HCT116 (cell line): ENCODE measurements at regions not wholly inside any gene's neighbourhood (a gene's known extent, or its start where the extent isn't known, plus 50 kb on each side); places are given as distances from the start of the nearest gene placed in this dataset.

Source experiments
- ATAC-seq: fragments of 200-7000 bp; cut with Tn5 transposase; 2 replicates; pipeline ENCODE4 v1.9.1; 2020; ENCODE audit warnings: mild to moderate bottlenecking, moderate library complexity
- BruUV-seq: library from RNA; stranded (reverse); fragments of 400-500 nt; replicated peaks from 2 replicates; lab custom pipeline; 2021; lab: Mats Ljungman, UMichigan
- CTCF ChIA-PET: fragments of 300-600 bp; sonication (Branson Sonifier 250); formaldehyde crosslinking; loops from one replicate; lab custom pipeline; 2021; ENCODE audit warnings: antibody characterized with exemption; lab: Charles Lee
- POLR2A ChIA-PET: fragments of 300-600, 350-600 bp; sonication (Branson Sonifier 250); formaldehyde crosslinking; loops from one replicate; lab custom pipeline; 2021; ENCODE audit warnings: antibody characterized with exemption; lab: Charles Lee
- RAD21 ChIA-PET, 2 experiments: fragments of 300-600 bp; sonication (Branson Sonifier 250); formaldehyde crosslinking; loops; one replicate each; lab custom pipeline; 2023; ENCODE audit warnings: low total read pairs in 2 of 2; ENCODE audit not compliant: uncharacterized antibody in 2 of 2, unreplicated experiment in 2 of 2, low non-redundant PET in 1 of 2; lab: Charles Lee
- DNase-seq: peaks from one replicate; pipeline ENCODE4 v3.0.0-alpha.2; 2010; ENCODE audit warnings: low read depth, low spot score
- H2AFZ ChIP-seq: fragments of 200-600 bp; shearing (Covaris generic), sonication (generic); 2 replicates; pipeline ENCODE4 v1.6.1; 2017; ENCODE audit warnings: low read depth, mixed run types, mixed read lengths, antibody characterized with exemption, low read length; ENCODE audit not compliant: poor library complexity, severe bottlenecking
- H3K27ac ChIP-seq: 2 replicates; pipeline ENCODE4 v1.5.1; 2012; ENCODE audit warnings: low read depth, low read length
- H3K27me3 ChIP-seq: fragments of 200-600 bp; sonication (generic); 2 replicates; pipeline ENCODE4 v1.6.1; 2016; ENCODE audit warnings: mixed run types, low read length, mixed read lengths; ENCODE audit not compliant: insufficient read depth
- H3K36me3 ChIP-seq, 2 experiments: fragments of 200-500 bp in 1 of 2; fragments of 200-600 bp in 1 of 2; sonication (Bioruptor generic) in 1 of 2; sonication (generic) in 1 of 2; 2 replicates each; pipeline versions ENCODE4 v1.5.1 to v1.6.1; 2014 to 2016; ENCODE audit warnings: low read length in 2 of 2, inconsistent platforms in 1 of 2, mixed read lengths in 1 of 2, mixed run types in 1 of 2; ENCODE audit not compliant: insufficient read depth in 2 of 2, control insufficient read depth in 1 of 2
- H3K4me1 ChIP-seq, 2 experiments: fragments of 200-600 bp in 1 of 2; sonication (generic) in 1 of 2; 2 replicates each; pipeline versions ENCODE4 v1.5.1 to v1.6.1; 2012 to 2017; ENCODE audit warnings: low read length in 2 of 2, inconsistent platforms in 1 of 2, mild to moderate bottlenecking in 1 of 2, mixed read lengths in 1 of 2, mixed run types in 1 of 2, moderate library complexity in 1 of 2; ENCODE audit not compliant: insufficient read depth in 2 of 2, control insufficient read depth in 1 of 2
- H3K4me2 ChIP-seq: fragments of 200-600 bp; sonication (generic); 2 replicates; pipeline ENCODE4 v1.6.1; 2017; ENCODE audit warnings: mixed run types, low read length, mixed read lengths
- H3K4me3 ChIP-seq, 2 experiments: fragments of 200-600 bp in 1 of 2; sonication (generic) in 1 of 2; replicated peaks in 1 of 2; 2 replicates each; pipeline ENCODE4 v1.5.1; 2011 to 2016; ENCODE audit warnings: low read length in 2 of 2, control low read depth in 1 of 2, low read depth in 1 of 2, mild to moderate bottlenecking in 1 of 2, mixed read lengths in 1 of 2, mixed run types in 1 of 2
- H3K79me2 ChIP-seq: fragments of 200-600 bp; sonication (generic); 2 replicates; pipeline ENCODE4 v1.6.1; 2017; ENCODE audit warnings: mild to moderate bottlenecking, mixed run types, low read length, moderate library complexity, mixed read lengths; ENCODE audit not compliant: insufficient read depth
- H3K9ac ChIP-seq: fragments of 200-600 bp; sonication (generic); 2 replicates; pipeline ENCODE4 v1.6.1; 2016; ENCODE audit warnings: low read length, mixed read lengths
- H3K9me2 ChIP-seq: fragments of 200-600 bp; sonication (generic), shearing (Covaris generic); 2 replicates; pipeline ENCODE4 v1.6.1; 2017; ENCODE audit warnings: mixed run types, mild to moderate bottlenecking, moderate library complexity; ENCODE audit not compliant: insufficient read depth
- H3K9me3 ChIP-seq, 2 experiments: fragments of 200-500 bp in 1 of 2; fragments of 200-600 bp in 1 of 2; sonication (Bioruptor generic) in 1 of 2; sonication (generic) in 1 of 2; 2 replicates each; pipeline ENCODE4 v1.6.1; 2014 to 2017; ENCODE audit warnings: low read length in 2 of 2, mixed read lengths in 2 of 2, inconsistent platforms in 1 of 2, low read depth in 1 of 2, mild to moderate bottlenecking in 1 of 2, mixed run types in 1 of 2, moderate library complexity in 1 of 2; ENCODE audit not compliant: control insufficient read depth in 1 of 2, insufficient read depth in 1 of 2
- H4K20me1 ChIP-seq: fragments of 200-600 bp; sonication (generic), shearing (Covaris generic); 2 replicates; pipeline ENCODE4 v1.6.1; 2017; ENCODE audit warnings: mixed run types, mild to moderate bottlenecking, moderate library complexity; ENCODE audit not compliant: insufficient read depth
- CBX3 ChIP-seq: IDR thresholded peaks from 2 replicates; pipeline ENCODE4 v1.6.1; 2012; ENCODE audit warnings: low read depth
- CEBPB ChIP-seq: IDR thresholded peaks from 2 replicates; pipeline ENCODE4 v1.6.1; 2012; ENCODE audit warnings: low read depth
- EGR1 ChIP-seq: IDR thresholded peaks from 2 replicates; pipeline ENCODE4 v1.6.1; 2012; ENCODE audit warnings: low read depth
- ELF1 ChIP-seq: IDR thresholded peaks from 2 replicates; pipeline ENCODE4 v1.6.1; 2012; ENCODE audit warnings: low read depth, borderline replicate concordance
- EZH2 ChIP-seq: fragments of 200-600 bp; sonication (generic); IDR thresholded peaks from 2 replicates; pipeline ENCODE4 v1.6.1; 2017; ENCODE audit warnings: antibody characterized with exemption, mixed run types
- FOSL1 ChIP-seq: IDR thresholded peaks from 2 replicates; pipeline ENCODE4 v1.6.1; 2012; ENCODE audit warnings: low read depth
- JUND ChIP-seq: IDR thresholded peaks from 2 replicates; pipeline ENCODE4 v1.6.1; 2012
- POLR2AphosphoS5 ChIP-seq: IDR thresholded peaks from 2 replicates; pipeline ENCODE4 v1.6.1; 2011; ENCODE audit warnings: mild to moderate bottlenecking, low read depth, low read length, moderate library complexity
- SIN3A ChIP-seq: IDR thresholded peaks from 2 replicates; pipeline ENCODE4 v1.6.1; 2012; ENCODE audit warnings: low read depth
- SRF ChIP-seq: IDR thresholded peaks from 2 replicates; pipeline ENCODE4 v1.6.1; 2012; ENCODE audit warnings: low read depth
- YY1 ChIP-seq: IDR thresholded peaks from 2 replicates; pipeline ENCODE4 v1.6.1; 2011; ENCODE audit warnings: low read length, low read depth, moderate library complexity, mild to moderate bottlenecking; ENCODE audit not compliant: insufficient replicate concordance; ENCODE audit errors: extremely low read depth
- ZFX ChIP-seq: fragments of 450-650 bp; IDR thresholded peaks from 2 replicates; pipeline ENCODE4 v1.6.1; 2017
- ZNF274 ChIP-seq: fragments of 200-500 bp; sonication (Bioruptor generic); IDR thresholded peaks from 2 replicates; pipeline ENCODE4 v1.6.1; 2014; ENCODE audit warnings: mild to moderate bottlenecking, low read depth, low read length, inconsistent platforms
- intact Hi-C: fragments of 100-400 bp; cut with micrococcal nuclease; formaldehyde crosslinking; loops from 2 replicates; pipeline ENCODE4 v1.10.0; 2022
- TF ChIP-seq, protein P1 (sequence below): IDR thresholded peaks from 2 replicates; pipeline ENCODE4 v1.6.1; 2012
- TF ChIP-seq, protein P2 (sequence below): IDR thresholded peaks from 2 replicates; pipeline ENCODE4 v1.6.1; 2012; ENCODE audit warnings: low read depth

DNA sequence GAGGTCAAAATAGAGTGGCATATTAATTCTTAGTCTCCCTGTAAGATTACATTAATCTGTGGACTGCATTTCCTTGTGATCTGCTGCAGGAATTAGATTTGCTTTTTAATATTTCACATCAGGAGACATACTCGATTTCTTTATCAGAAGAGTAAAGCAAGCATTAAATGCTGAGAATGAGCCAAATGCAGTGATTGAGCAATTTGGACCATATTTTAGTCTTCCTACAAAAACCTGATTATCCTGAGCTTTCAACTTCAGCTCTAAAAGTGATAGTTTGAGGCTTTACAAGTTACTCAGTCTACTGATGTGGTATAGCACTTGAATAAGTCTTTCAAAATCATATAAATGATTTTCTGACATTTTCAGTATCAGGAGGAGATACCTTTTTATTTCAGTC, 774.3 kb upstream of the RAB6C start:
- no peak overlapping the region for H3K9ac ChIP-seq
- no peaks in the 10 kb centered on the region for H3K36me3 ChIP-seq
- no peaks in the 10 kb centered on the region for H4K20me1 ChIP-seq
- H3K4me2 ChIP-seq: no peak overlapping the region
- DNase-seq (no peak), ATAC-seq (no peak)
- TF ChIP-seq, protein P1, sequence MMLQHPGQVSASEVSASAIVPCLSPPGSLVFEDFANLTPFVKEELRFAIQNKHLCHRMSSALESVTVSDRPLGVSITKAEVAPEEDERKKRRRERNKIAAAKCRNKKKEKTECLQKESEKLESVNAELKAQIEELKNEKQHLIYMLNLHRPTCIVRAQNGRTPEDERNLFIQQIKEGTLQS: no peak
- no peak for TF ChIP-seq ELF1
- no peak for TF ChIP-seq EGR1
- TF ChIP-seq SRF: no peak
- TF ChIP-seq, protein P2, sequence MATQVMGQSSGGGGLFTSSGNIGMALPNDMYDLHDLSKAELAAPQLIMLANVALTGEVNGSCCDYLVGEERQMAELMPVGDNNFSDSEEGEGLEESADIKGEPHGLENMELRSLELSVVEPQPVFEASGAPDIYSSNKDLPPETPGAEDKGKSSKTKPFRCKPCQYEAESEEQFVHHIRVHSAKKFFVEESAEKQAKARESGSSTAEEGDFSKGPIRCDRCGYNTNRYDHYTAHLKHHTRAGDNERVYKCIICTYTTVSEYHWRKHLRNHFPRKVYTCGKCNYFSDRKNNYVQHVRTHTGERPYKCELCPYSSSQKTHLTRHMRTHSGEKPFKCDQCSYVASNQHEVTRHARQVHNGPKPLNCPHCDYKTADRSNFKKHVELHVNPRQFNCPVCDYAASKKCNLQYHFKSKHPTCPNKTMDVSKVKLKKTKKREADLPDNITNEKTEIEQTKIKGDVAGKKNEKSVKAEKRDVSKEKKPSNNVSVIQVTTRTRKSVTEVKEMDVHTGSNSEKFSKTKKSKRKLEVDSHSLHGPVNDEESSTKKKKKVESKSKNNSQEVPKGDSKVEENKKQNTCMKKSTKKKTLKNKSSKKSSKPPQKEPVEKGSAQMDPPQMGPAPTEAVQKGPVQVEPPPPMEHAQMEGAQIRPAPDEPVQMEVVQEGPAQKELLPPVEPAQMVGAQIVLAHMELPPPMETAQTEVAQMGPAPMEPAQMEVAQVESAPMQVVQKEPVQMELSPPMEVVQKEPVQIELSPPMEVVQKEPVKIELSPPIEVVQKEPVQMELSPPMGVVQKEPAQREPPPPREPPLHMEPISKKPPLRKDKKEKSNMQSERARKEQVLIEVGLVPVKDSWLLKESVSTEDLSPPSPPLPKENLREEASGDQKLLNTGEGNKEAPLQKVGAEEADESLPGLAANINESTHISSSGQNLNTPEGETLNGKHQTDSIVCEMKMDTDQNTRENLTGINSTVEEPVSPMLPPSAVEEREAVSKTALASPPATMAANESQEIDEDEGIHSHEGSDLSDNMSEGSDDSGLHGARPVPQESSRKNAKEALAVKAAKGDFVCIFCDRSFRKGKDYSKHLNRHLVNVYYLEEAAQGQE: no peak
- no peak for TF ChIP-seq POLR2AphosphoS5
- no peak for TF ChIP-seq CEBPB
- no peak for TF ChIP-seq ZNF274
- TF ChIP-seq CBX3: no peak
- TF ChIP-seq EZH2: no peak
- no peak for TF ChIP-seq FOSL1
- no peak for TF ChIP-seq SIN3A
- no peak for TF ChIP-seq ZFX
- no peak for TF ChIP-seq JUND
- no peak for TF ChIP-seq YY1
- ChIA-PET RAD21 (no interaction called here), CTCF (no interaction called here), POLR2A (no interaction called here)
- H3K4me3 ChIP-seq: no peak overlapping the region
- no peak overlapping the region for H2AFZ ChIP-seq
- no peak overlapping the region for H3K27ac ChIP-seq
- H3K79me2 ChIP-seq: no peaks in the 10 kb centered on the region
- peaks cover 30% of the 10 kb centered on the region for H3K27me3 ChIP-seq
- H3K4me1 ChIP-seq: no peaks in the 10 kb centered on the region
- H3K9me2 ChIP-seq: no peaks in the 10 kb centered on the region
- H3K9me3 ChIP-seq: no peaks in the 10 kb centered on the region
- BruUV-seq: no TSS peak
- intact Hi-C loops: no loop called here
